ENCODE measurements at regions not wholly inside any gene's neighbourhood (a gene's known extent, or its start where the extent isn't known, plus 50 kb on each side); places are given as distances from the start of the nearest gene placed in this dataset.

DNA sequence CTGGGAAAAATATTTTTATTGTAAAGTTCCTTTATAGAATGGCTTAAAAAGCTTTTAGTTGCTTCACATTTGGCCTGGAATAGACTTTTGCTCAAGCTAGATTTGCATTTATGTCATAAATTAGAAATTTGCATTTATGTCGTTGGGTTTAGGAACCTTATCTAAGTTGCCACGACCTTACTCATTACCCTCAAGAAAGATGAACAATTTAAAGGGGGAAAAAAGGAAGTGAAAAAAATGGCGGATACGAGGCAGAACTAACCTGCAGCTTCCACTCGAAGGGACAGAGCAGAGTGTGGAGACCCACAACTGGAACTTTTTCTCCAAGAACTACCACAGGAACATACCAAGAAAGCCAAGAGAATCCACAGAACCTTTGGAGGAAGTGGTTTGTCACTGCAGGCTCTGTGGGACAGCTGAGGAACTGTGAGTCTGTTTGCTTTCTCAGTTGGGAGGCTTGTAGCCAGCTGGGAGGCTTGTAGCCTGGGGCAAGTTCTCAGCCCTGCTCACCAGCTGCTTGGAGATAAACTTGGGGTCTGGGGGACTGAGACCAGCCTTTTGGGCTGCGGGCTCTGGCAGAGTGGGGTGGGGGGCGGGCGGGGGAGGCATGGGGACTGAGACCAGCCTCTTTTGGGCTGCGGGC, 349.9 kb upstream of the MEIS1 start:
- no peak for DNase-seq

GRCh38 chr2:66082581-66082980, 352.3 kb upstream of the MEIS1 start:
- DNase-seq = no peak

- no peak for DNase-seq
These were observed 354.8 kb upstream of the MEIS1 start for GRCh38 chr2:66080127-66080526.

DNA sequence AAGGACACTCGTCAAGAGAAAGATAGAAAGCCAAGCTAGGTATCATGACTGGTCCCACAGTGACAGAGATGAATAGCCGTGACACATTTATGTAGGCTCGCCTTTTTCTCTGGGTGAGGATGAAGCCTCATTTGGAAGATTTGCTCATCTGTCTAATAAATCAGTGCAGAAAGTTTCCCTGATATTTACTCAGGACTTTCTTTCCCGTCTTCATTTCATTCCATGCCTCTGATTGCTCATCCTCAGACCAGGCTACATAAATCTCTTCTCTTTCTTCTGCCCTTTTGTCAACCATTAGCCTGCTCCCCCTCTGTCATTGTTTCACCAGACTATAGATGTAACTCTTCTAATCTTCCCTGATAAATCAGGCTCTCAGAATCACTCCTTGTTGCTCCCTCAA, 361.8 kb upstream of the MEIS1 start:
- DNase-seq = no peak

DNA sequence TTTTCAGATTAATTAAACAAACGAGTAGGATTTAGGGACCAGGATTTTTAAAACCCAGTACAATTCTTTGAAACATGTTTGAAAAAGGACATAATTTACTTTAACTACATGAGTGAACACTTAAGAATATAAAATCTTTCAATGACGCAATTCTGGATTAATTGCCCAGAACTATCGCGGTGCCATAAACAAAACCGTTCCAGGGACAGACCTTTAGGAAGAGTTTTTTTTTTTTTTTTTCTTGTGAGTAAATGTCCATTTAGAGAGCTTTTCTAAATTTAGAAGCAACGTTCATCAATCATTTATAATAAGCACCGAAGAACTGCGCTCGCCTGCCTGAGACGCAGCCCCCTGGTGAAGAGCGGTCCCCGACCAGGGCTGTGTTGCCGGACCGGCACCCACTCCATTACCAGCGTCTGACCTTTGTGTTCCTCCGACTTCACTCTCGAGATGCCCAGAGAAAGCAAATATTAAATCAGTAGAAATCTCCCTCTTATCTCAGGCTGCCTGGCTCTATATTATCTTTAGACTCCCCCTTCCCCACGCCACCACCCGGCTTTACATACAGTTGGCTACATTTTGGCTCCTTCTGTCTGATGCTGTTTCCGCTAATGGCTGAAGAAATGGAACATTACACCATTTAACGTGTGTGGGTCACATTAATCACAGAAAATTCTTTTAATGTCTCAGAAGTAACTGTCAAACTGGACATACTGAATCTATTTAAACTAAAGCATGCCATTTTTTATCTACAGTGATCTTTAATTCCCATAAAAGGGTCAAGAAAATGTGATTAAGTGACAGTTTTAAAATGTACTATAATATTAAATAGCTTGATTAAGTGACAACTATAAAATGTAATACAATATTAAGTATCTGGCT, 364.0 kb upstream of the MEIS1 start:
- no peak for DNase-seq

DNA sequence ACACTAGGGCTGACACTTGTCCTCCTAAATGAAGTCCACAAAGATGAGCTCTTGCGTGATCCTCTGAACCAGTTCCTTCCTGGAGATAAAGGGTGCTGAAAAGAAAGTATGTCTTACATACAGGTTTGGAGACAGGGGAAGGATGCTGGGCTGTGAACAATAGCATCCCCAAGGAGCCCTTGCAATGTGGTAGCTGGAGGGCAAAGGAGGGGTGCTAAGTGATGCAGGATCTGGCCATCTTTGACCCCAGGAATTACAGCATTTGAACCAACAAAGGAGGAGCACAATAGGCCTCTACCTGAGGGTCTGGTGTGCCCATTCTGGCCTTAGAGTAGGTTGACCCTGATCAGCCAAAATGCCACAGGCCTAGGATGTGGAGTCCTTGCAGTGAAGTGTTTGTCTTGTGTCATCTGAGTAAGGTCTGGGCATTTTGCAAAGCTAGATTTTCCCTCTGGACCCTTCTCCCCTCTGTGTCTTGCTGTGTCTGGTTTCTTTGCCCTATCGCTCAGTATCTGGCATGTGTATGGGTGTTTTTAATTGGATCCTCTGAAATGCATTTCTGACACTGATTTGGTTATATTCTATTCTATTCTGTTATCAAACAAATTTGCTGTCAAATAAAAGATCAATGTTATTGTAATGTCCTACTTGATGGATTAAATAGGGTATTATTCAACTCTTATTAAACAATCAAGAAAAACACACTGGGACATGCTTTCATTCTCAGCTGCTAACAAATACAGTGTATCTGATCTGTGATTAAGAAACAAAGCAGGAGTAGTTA, 364.8 kb upstream of the MEIS1 start:
- DNase-seq = no peak

DNA sequence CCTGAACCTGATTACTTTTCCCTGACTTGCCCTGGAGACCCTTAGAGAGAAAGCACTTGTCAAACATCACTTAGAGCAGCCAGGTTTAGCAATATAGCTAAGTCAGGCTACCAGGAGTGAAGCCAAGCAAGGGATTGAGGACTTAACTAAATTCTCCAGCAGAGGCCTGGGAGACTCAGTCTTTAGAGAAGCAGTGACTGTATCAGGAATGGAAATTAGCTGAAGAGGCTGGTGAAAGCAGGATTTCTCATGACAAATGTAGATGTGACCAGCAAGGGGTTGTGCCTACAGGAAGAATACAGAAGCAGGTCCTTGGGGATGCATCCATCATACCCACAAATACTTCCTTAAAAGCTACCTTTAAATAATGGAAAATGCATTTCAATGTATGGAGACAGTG, 368.9 kb upstream of the MEIS1 start:
- DNase-seq = no peak

GRCh38 chr2:66059332-66059731, 375.6 kb upstream of the MEIS1 start:
- DNase-seq = no peak

DNA sequence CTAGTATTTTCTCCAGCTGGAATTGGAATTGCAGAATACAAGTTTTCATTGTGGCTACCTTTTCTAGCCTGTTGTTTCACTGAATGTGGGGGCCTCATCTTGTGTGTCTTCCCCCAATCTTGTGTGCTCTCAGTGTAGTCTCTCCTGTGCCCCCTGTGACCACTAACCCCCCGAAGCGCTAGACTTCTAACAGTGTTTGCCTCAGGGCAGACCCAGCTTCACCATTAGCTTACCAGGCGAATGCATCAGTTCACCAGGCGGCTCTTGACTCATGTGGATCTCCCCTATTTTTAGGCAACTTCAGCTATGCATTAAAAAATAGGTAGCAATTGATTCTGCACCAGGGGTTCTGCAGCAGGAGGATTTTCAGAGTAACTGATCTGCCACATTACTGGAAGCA, 376.2 kb upstream of the MEIS1 start:
- no peak for DNase-seq

- no peak for DNase-seq
These were observed 377.1 kb upstream of the MEIS1 start for GRCh38 chr2:66057844-66058243.

DNA sequence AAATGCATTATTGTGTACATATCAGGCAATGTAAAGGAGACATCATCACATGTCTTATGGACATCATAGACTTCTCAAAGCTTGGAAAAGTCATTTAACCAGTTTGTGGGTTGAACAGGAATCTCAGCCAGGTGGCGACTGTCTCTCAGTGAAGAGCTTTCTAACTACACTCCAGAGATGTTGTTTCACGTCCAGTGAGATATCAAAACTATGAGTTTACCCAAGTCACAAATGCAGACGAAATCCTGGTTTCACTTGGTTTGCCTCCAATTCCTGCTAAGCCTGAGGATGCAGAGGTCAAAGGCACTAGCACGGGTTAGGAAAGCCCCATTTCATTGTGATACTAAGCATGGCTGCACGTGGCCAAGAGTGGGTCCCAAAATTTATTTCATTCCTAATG, 384.5 kb upstream of the MEIS1 start:
- no peak for DNase-seq

GRCh38 chr2:66048667-66049066, 386.3 kb upstream of the MEIS1 start:
- no peak for DNase-seq

DNA sequence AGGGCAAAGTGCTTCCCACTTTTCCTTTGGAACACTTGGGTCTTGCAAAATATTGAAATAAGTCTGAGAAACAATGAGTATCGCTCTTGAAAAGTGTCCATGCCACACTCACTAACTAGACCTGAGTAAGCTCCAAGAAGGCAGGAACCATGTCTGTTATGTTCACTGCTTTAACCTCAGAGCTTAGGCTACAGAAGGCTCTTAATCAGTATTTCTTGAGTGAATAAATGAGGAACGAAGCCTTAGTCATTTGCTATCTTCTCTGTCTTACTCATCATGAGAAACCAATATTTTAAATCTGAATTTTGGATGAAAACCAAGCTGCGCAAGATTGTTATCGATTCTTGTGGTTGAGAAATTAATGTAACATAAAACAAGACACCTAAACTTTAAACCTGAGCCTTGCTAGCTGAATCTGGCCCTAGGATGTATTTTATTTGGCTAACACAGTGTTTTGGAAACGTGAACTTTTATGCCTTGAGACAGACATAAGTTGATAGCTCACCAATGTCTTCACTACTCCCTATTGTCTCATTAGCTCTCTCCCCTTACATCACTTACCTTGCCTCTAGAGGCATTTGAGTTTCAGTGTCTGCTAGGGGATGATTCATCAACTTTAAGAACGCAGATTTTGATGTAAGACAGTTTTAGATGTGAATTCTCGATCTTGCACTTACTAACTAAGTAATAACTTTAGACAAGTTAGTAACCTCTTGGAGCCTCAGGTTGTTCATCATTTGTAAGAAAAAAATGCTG, 392.8 kb upstream of the MEIS1 start:
- no peak for DNase-seq

DNA sequence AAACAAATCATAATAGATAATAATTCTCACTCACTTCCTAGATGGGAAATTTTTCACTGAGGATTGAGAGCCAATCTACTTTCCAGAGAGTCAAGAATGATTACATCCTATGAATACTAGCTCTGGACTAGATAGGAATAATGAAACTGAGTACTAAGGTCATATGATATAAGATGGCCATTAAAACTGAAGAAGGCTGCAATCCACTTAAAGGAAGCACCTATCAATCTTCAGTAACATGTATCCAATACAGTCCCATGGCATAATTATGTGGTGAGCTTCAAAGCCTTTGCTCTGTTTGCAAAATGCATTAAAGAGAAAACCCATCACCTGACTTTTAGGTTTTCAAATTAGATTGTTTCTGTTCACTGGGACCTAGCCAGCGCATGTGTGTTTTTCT, 398.0 kb upstream of the MEIS1 start:
- DNase-seq = no peak

DNA sequence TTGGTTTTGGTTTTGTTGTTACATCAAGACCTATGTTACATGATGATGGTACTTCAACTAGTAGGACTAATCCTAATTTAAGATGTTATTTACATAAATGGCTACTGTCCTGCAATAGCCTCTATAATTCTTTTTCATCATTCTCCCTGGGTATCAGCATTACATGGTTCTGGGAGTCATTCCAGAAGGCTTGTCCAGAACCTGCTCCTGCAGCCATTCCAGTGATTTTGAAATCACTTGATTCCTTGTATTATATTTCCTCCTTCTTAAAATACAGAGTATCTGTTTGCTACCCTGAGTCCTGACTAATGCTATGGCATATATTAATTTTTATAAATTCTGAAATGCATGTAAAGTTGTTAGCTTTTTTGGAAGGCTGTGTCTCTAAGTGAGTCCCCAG, 400.5 kb upstream of the MEIS1 start:
- no peak for DNase-seq

DNA sequence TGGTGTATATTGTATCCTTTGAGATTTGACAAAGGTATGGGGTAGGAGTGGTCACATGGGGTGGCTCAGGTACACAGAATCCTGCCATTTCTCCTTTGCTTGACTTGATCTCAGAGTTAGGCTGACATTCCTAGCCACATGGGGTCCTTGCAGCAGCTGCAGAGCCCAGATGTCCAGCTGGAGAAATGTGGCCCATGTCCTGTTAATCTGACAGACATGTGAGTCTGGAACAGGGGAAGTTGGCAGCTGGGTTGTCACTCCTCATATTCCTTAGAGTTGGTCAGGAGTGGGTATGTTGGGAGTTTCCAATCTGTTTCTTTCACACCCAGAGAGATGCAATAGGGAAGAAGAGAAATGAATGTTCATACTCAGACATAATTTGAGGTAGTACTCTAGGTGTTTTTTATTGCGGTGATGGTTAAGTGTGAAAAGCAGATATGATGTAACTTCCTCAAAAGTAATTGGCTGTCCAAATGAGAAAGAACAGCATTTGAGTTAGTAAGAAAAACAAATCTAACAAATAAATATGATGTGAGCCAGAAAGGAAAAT, 402.6 kb upstream of the MEIS1 start:
- peak; percentile 2 for DNase-seq

- DNase-seq = no peak
These were observed 403.7 kb upstream of the MEIS1 start for GRCh38 chr2:66031236-66031635.

- peak; percentile 3 for DNase-seq
These were observed 404.4 kb upstream of the MEIS1 start for GRCh38 chr2:66030553-66030952.

DNA sequence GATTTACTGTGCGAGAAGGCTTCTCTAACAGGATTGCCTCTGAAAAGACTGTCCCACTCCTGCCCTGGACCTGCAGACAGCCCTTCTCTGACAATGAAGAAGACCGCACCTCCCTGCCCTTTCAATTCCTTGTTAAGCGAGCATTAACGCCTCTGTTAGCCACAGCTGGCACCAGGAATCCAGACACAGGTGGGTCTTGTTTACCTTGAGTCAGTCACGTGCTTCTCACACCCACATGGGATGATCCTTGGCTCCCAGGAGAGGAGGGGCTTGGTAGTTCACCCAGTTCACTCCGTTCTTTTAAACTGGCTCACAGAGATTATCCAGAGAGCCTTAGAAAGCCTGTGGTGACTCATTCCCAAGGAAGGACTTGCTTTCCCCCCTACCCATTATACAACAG, 410.5 kb upstream of the MEIS1 start:
- no peak for DNase-seq

DNA sequence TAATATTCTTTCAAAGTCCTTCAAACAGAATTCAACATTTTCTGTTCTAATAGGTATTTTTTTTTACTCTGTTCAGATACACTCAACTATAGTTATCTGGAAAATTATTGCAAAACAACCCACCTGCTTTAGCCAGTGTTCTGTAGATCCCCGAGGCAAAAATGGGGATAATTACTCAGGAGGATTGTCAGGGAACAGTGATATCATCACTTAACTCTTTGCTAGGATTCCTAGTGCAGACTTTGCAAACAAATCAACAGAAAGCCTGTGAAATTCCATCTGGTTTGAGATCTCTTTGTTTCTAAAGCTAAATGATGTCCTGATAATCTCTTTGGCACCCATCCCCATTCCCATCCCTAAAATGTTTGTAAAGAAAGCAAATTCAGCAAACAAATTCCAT, 413.6 kb upstream of the MEIS1 start:
- no peak for DNase-seq

GRCh38 chr2:66017763-66018162, 417.2 kb upstream of the MEIS1 start:
- DNase-seq = no peak

DNA sequence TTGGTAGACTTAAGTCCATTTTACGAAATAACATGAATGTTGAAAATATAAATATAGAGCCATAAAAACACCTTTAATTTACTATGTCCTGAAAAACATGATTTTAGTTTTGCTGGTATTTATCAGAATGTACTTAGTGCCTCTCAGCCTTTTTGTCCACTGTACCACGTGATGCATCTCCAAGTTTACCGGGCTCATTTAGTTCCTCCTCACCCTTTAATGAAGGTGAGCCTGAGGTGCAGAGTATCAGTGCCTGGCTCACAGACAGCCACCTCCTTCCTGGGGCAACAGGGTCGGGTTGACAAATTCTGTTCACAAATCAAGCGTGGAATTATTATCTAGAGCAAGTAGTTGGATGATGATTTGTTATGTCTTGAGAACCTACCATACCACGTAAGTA, 420.5 kb upstream of the MEIS1 start:
- no peak for DNase-seq

DNA sequence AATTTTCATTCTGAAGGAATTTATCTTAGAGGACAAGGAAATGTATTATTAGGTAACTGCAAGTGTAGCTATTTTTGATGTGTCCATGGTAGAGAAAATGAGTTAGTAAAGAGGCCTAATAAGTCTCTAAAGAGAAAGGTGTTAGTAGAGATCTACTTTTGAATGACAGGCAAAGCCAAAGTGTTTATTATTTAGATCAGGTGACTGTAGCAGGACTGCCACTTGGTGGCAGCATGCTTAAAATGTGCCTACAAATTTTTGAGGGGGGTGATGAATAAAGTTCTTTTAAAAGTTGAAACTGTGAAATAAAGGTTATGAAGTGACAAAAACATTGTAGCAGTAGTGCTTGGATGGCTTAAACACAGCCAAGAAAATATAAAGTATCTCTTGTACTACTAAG, 421.5 kb upstream of the MEIS1 start:
- peak; percentile 10 for DNase-seq

Data from hematopoietic multipotent progenitor cell treated with erythropoietin and hydrocortisone succinate and interleukin-3 and kit ligand, for 4 days (in vitro differentiated cells).